Fibroblast of pulmonary artery (primary cell): ENCODE measurements at regions not wholly inside any gene's neighbourhood (a gene's known extent, or its start where the extent isn't known, plus 50 kb on each side); places are given as distances from the start of the nearest gene placed in this dataset.

ENCODE experiments used
- DNase-seq: peaks from one replicate; pipeline ENCODE4 v3.0.0-alpha.2; 2010; ENCODE audit warnings: low read depth
- H3K4me3 ChIP-seq: replicated peaks from 2 replicates; pipeline ENCODE4 v1.5.1; 2011; ENCODE audit warnings: low read depth, mild to moderate bottlenecking, control low read depth, low read length, moderate library complexity
- CTCF ChIP-seq: IDR thresholded peaks from 2 replicates; pipeline ENCODE4 v1.5.1; 2011; ENCODE audit warnings: mild to moderate bottlenecking, control low read depth, low read length, inconsistent platforms; ENCODE audit errors: missing control alignments

- no peak for TF ChIP-seq CTCF
- no peak for DNase-seq
- no peak overlapping the region for H3K4me3 ChIP-seq
Observed at GRCh38 chr18:68475883-68476282, 239.0 kb downstream of the TMX3 start.

- no peak overlapping the region for H3K4me3 ChIP-seq
- DNase-seq: no peak
- no peak for TF ChIP-seq CTCF
Observed at GRCh38 chr18:68472701-68473295, 242.1 kb downstream of the TMX3 start.

GRCh38 chr18:68469049-68469625, 245.8 kb downstream of the TMX3 start:
- no peak for TF ChIP-seq CTCF
- DNase-seq: no peak
- no peak overlapping the region for H3K4me3 ChIP-seq

GRCh38 chr18:68467957-68468356, 247.0 kb downstream of the TMX3 start:
- TF ChIP-seq CTCF: no peak
- no peak for DNase-seq
- no peak overlapping the region for H3K4me3 ChIP-seq

GRCh38 chr18:68467329-68467728, 247.6 kb downstream of the TMX3 start:
- TF ChIP-seq CTCF: no peak
- no peak overlapping the region for H3K4me3 ChIP-seq
- DNase-seq: no peak

- H3K4me3 ChIP-seq: no peak overlapping the region
- DNase-seq: no peak
- no peak for TF ChIP-seq CTCF
Observed at GRCh38 chr18:68466672-68467071, 248.2 kb downstream of the TMX3 start.

GRCh38 chr18:68462766-68463165, 252.1 kb downstream of the TMX3 start:
- no peak overlapping the region for H3K4me3 ChIP-seq
- no peak for DNase-seq
- no peak for TF ChIP-seq CTCF
